ENCODE measurements at regions not wholly inside any gene's neighbourhood (a gene's known extent, or its start where the extent isn't known, plus 50 kb on each side); places are given as distances from the start of the nearest gene placed in this dataset.
A peak's percentile ranks its signal among the peaks of the same experiment; 100 is the strongest.

DNA sequence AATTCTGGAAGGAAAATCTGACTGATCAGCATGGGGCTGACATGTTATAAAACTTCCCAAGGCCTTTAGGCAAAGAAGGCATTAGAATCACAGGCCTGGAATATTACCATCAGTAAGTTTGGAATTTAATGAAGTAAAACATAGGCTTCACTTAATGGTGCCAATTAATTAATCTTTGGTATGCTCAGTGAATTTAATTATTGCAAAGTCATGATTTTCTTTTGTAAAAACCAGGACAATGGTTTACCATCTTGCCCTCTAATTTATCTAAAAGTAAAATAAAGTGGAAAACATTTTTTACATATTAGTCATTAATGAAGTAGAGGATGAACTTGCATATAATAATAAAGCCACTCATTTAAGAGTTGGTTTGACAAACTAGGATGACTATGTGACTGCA is 220.3 kb downstream of the SEC23IP start:
- no peak overlapping the region for H2AK5ac ChIP-seq (ENCODE audit: low read depth, low read length)
- no peak overlapping the region for H3K14ac ChIP-seq (ENCODE audit: low read length)
- H2BK5ac ChIP-seq (ENCODE audit: low read length) = no peak overlapping the region
- H3K18ac ChIP-seq (ENCODE audit: low read length) = no peak overlapping the region
- H3K4me2 ChIP-seq (ENCODE audit: insufficient read depth, low read length, poor library complexity, severe bottlenecking) = no peak overlapping the region
- H3K27ac ChIP-seq (replicated peaks; ENCODE audit: low read length) = no peak overlapping the region
- no peak overlapping the region for H3K23ac ChIP-seq (ENCODE audit: low read depth, low read length, poor library complexity)
- no peak overlapping the region for H4K8ac ChIP-seq (ENCODE audit: low read depth, low read length)
- no peak overlapping the region for H3K4me3 ChIP-seq (ENCODE audit: low read length in 2 of 2)
- H3K27me3 ChIP-seq (ENCODE audit: control insufficient read depth in 3 of 3, insufficient read depth in 3 of 3, low read depth in 1 of 3, low read length in 3 of 3) = no peaks in the 10 kb centered on the region
- H2BK120ac ChIP-seq (ENCODE audit: low read depth, low read length) = no peak overlapping the region
- H2BK12ac ChIP-seq (ENCODE audit: low read length) = no peak overlapping the region
- no peak overlapping the region for H2AFZ ChIP-seq (ENCODE audit: low read length)
- no peak overlapping the region for H4K91ac ChIP-seq (ENCODE audit: low read depth, low read length, poor library complexity)
- peaks cover 0 to 6% of the 10 kb centered on the region in 2 donors for H3K4me1 ChIP-seq (ENCODE audit: control insufficient read depth in 2 of 2, insufficient read depth in 1 of 2, low read depth in 1 of 2, low read length in 2 of 2)
- H3K4ac ChIP-seq (ENCODE audit: low read length) = no peak overlapping the region
- H3K36me3 ChIP-seq (replicated peaks in 1 of 2; ENCODE audit: control insufficient read depth in 2 of 2, insufficient read depth in 2 of 2, low read length in 2 of 2) = no peaks in the 10 kb centered on the region
- H3K9me3 ChIP-seq (replicated peaks in 1 of 2; ENCODE audit: control insufficient read depth in 2 of 2, insufficient read depth in 1 of 2, low read depth in 1 of 2, low read length in 2 of 2) = no peaks in the 10 kb centered on the region
- H2BK15ac ChIP-seq (ENCODE audit: low read length) = no peak overlapping the region
- no peak for DNase-seq (ENCODE audit: low spot score)
- no peak overlapping the region for H3K9ac ChIP-seq (ENCODE audit: low read depth, low read length, poor library complexity)
- H3K79me1 ChIP-seq (ENCODE audit: low read depth, low read length) = no peaks in the 10 kb centered on the region

DNA sequence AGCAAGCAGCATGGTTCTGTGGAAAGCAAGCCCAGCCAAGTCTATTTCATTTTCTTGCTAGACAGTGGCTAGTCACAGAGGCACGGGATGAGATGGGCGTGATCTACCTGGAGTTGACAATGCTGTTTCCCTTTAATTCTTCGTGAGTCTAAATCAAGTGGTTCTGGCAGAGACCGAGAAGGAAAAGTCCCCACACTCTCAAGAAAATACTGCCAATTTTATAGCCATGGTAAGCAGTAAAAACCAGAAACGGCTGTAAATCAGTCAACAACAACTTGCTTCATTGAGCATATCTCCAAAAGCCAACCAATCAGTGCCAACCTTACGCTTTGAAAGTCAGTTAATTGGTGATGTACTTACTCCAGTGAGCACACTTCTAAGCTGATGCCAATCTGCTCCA is 223.4 kb downstream of the SEC23IP start:
- no peak overlapping the region for H3K14ac ChIP-seq (ENCODE audit: low read length)
- H3K27me3 ChIP-seq (ENCODE audit: control insufficient read depth in 3 of 3, insufficient read depth in 3 of 3, low read depth in 1 of 3, low read length in 3 of 3) = no peaks in the 10 kb centered on the region
- no peak overlapping the region for H2BK15ac ChIP-seq (ENCODE audit: low read length)
- H3K79me1 ChIP-seq (ENCODE audit: low read depth, low read length) = no peaks in the 10 kb centered on the region
- no peak overlapping the region for H2BK12ac ChIP-seq (ENCODE audit: low read length)
- no peak overlapping the region for H2AK5ac ChIP-seq (ENCODE audit: low read depth, low read length)
- no peak overlapping the region for H2BK5ac ChIP-seq (ENCODE audit: low read length)
- no peaks in the 10 kb centered on the region for H3K9me3 ChIP-seq (replicated peaks in 1 of 2; ENCODE audit: control insufficient read depth in 2 of 2, insufficient read depth in 1 of 2, low read depth in 1 of 2, low read length in 2 of 2)
- H3K4me1 ChIP-seq (ENCODE audit: control insufficient read depth in 2 of 2, insufficient read depth in 1 of 2, low read depth in 1 of 2, low read length in 2 of 2) = peaks cover 0 to 4% of the 10 kb centered on the region in 2 donors
- no peak overlapping the region for H4K8ac ChIP-seq (ENCODE audit: low read depth, low read length)
- H3K23ac ChIP-seq (ENCODE audit: low read depth, low read length, poor library complexity) = no peak overlapping the region
- H3K4ac ChIP-seq (ENCODE audit: low read length) = no peak overlapping the region
- H3K9ac ChIP-seq (ENCODE audit: low read depth, low read length, poor library complexity) = no peak overlapping the region
- no peak overlapping the region for H4K91ac ChIP-seq (ENCODE audit: low read depth, low read length, poor library complexity)
- DNase-seq (ENCODE audit: low spot score) = no peak
- H3K18ac ChIP-seq (ENCODE audit: low read length) = no peak overlapping the region
- WGBS, 2 donors (ENCODE audit: extremely low coverage in 2 of 2, insufficient read length in 2 of 2, insufficient replicate concordance in 1 of 2) = no CpG with 5 or more reads among the region's 6 CpGs
- no peaks in the 10 kb centered on the region for H3K36me3 ChIP-seq (replicated peaks in 1 of 2; ENCODE audit: control insufficient read depth in 2 of 2, insufficient read depth in 2 of 2, low read length in 2 of 2)
- H3K27ac ChIP-seq (replicated peaks; ENCODE audit: low read length) = no peak overlapping the region
- H3K4me2 ChIP-seq (ENCODE audit: insufficient read depth, low read length, poor library complexity, severe bottlenecking) = no peak overlapping the region
- H3K4me3 ChIP-seq (ENCODE audit: low read length in 2 of 2) = no peak overlapping the region
- no peak overlapping the region for H2BK120ac ChIP-seq (ENCODE audit: low read depth, low read length)
- H2AFZ ChIP-seq (ENCODE audit: low read length) = no peak overlapping the region

DNA sequence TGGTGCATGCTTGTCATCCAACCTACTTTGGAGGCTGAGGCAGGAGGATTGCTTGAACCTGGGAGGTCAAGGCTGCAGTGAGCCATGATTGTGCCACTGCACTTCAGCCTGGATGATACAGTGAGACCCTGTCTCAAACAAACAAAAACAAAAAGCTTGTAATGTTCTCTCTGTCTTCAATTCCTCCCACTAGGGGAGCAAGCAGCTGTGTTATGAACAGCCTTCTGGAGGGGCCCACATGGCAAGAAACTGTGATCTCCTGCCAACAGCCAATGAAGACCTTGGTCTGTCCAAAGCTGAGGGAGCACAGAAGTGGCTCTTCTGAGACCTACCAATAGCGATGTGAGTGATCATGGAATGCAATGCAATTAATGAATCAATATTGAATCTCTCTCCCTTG is 229.2 kb downstream of the SEC23IP start:
- no peak overlapping the region for H3K23ac ChIP-seq (ENCODE audit: low read depth, low read length, poor library complexity)
- DNase-seq (ENCODE audit: low spot score) = no peak
- no peak overlapping the region for H4K91ac ChIP-seq (ENCODE audit: low read depth, low read length, poor library complexity)
- no peak overlapping the region for H2BK12ac ChIP-seq (ENCODE audit: low read length)
- H3K14ac ChIP-seq (ENCODE audit: low read length) = no peak overlapping the region
- H3K9me3 ChIP-seq (replicated peaks in 1 of 2; ENCODE audit: control insufficient read depth in 2 of 2, insufficient read depth in 1 of 2, low read depth in 1 of 2, low read length in 2 of 2) = no peaks in the 10 kb centered on the region
- whole genome bisulfite sequencing, 2 donors (ENCODE audit: extremely low coverage in 2 of 2, insufficient read length in 2 of 2, insufficient replicate concordance in 1 of 2) = no CpG with 5 or more reads among the region's 1 CpG
- H3K18ac ChIP-seq (ENCODE audit: low read length) = no peak overlapping the region
- H3K27ac ChIP-seq (replicated peaks; ENCODE audit: low read length) = no peak overlapping the region
- H3K79me1 ChIP-seq (ENCODE audit: low read depth, low read length) = no peaks in the 10 kb centered on the region
- no peak overlapping the region for H2BK15ac ChIP-seq (ENCODE audit: low read length)
- H3K4ac ChIP-seq (ENCODE audit: low read length) = no peak overlapping the region
- no peak overlapping the region for H2BK120ac ChIP-seq (ENCODE audit: low read depth, low read length)
- no peak overlapping the region for H3K9ac ChIP-seq (ENCODE audit: low read depth, low read length, poor library complexity)
- no peaks in the 10 kb centered on the region for H3K4me1 ChIP-seq (ENCODE audit: control insufficient read depth in 2 of 2, insufficient read depth in 1 of 2, low read depth in 1 of 2, low read length in 2 of 2)
- no peak overlapping the region for H3K4me2 ChIP-seq (ENCODE audit: insufficient read depth, low read length, poor library complexity, severe bottlenecking)
- H3K36me3 ChIP-seq (replicated peaks in 1 of 2; ENCODE audit: control insufficient read depth in 2 of 2, insufficient read depth in 2 of 2, low read length in 2 of 2) = no peaks in the 10 kb centered on the region
- no peak overlapping the region for H2AFZ ChIP-seq (ENCODE audit: low read length)
- no peak overlapping the region for H2AK5ac ChIP-seq (ENCODE audit: low read depth, low read length)
- no peak overlapping the region for H2BK5ac ChIP-seq (ENCODE audit: low read length)
- no peak overlapping the region for H4K8ac ChIP-seq (ENCODE audit: low read depth, low read length)
- H3K27me3 ChIP-seq (ENCODE audit: control insufficient read depth in 3 of 3, insufficient read depth in 3 of 3, low read depth in 1 of 3, low read length in 3 of 3) = no peaks in the 10 kb centered on the region
- H3K4me3 ChIP-seq (ENCODE audit: low read length in 2 of 2) = no peak overlapping the region

DNA sequence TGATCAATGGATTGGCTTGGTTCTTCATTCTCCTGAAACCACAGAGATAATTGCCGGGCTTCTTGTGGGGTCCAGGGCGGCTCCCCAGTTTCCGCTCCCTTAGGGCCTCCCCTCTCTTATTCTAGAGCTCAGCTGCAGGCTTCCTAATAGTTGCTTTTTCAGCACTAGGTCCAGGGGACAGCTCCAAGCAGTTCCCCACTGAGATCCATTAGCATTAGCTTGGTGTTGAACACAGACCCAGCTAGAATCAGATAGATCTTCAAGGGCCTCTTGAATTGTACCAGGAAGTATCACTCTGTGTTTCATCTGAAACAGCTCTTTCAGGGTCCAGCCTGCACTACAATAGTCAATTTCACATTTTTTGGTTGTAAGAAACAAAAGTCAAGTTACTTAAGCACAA is 238.7 kb downstream of the SEC23IP start:
- Histone ChIP-seq H2AK5ac (ENCODE audit: low read depth, low read length) (no peak overlapping the region), H3K36me3 (replicated peaks in 1 of 2; ENCODE audit: control insufficient read depth in 2 of 2, insufficient read depth in 2 of 2, low read length in 2 of 2) (peaks cover 0 to 2% of the 10 kb centered on the region in 2 donors), H3K4me1 (ENCODE audit: control insufficient read depth in 2 of 2, insufficient read depth in 1 of 2, low read depth in 1 of 2, low read length in 2 of 2) (peaks cover 0 to 10% of the 10 kb centered on the region in 2 donors), H3K9ac (ENCODE audit: low read depth, low read length, poor library complexity) (no peak overlapping the region), H2BK120ac (ENCODE audit: low read depth, low read length) (no peak overlapping the region), H3K4me3 (ENCODE audit: low read length in 2 of 2) (no peak overlapping the region), H3K27ac (replicated peaks; ENCODE audit: low read length) (no peak overlapping the region), H3K18ac (ENCODE audit: low read length) (no peak overlapping the region), H3K23ac (ENCODE audit: low read depth, low read length, poor library complexity) (no peak overlapping the region), H2BK15ac (ENCODE audit: low read length) (no peak overlapping the region), H3K79me1 (ENCODE audit: low read depth, low read length) (no peaks in the 10 kb centered on the region), H3K4me2 (ENCODE audit: insufficient read depth, low read length, poor library complexity, severe bottlenecking) (no peak overlapping the region), H2AFZ (ENCODE audit: low read length) (no peak overlapping the region), H4K91ac (ENCODE audit: low read depth, low read length, poor library complexity) (no peak overlapping the region), H3K9me3 (replicated peaks in 1 of 2; ENCODE audit: control insufficient read depth in 2 of 2, insufficient read depth in 1 of 2, low read depth in 1 of 2, low read length in 2 of 2) (no peaks in the 10 kb centered on the region), H3K14ac (ENCODE audit: low read length) (no peak overlapping the region), H3K27me3 (ENCODE audit: control insufficient read depth in 3 of 3, insufficient read depth in 3 of 3, low read depth in 1 of 3, low read length in 3 of 3) (no peaks in the 10 kb centered on the region), H3K4ac (ENCODE audit: low read length) (no peak overlapping the region), H2BK12ac (ENCODE audit: low read length) (no peak overlapping the region), H2BK5ac (ENCODE audit: low read length) (no peak overlapping the region), H4K8ac (ENCODE audit: low read depth, low read length) (no peak overlapping the region)
- no CpG with 5 or more reads among the region's 3 CpGs for WGBS, 2 donors (ENCODE audit: extremely low coverage in 2 of 2, insufficient read length in 2 of 2, insufficient replicate concordance in 1 of 2)
- DNase-seq (ENCODE audit: low spot score) = peak; percentile 71
